ENCODE measurements at regions not wholly inside any gene's neighbourhood (a gene's known extent, or its start where the extent isn't known, plus 50 kb on each side); places are given as distances from the start of the nearest gene placed in this dataset.

GRCh38 chr1:168949672-168950071 is 156.8 kb upstream of the ATP1B1 start:
- no peak for TF ChIP-seq EP300 (IDR thresholded peaks at IDR 0.05; ENCODE audit: low read depth)
- no peak for TF ChIP-seq CTCF (IDR thresholded peaks at IDR 0.05)

Data from transverse colon (tissue), 3 donors.